ENCODE measurements at regions not wholly inside any gene's neighbourhood (a gene's known extent, or its start where the extent isn't known, plus 50 kb on each side); places are given as distances from the start of the nearest gene placed in this dataset.
A peak's percentile ranks its signal among the peaks of the same experiment; 100 is the strongest.

DNA sequence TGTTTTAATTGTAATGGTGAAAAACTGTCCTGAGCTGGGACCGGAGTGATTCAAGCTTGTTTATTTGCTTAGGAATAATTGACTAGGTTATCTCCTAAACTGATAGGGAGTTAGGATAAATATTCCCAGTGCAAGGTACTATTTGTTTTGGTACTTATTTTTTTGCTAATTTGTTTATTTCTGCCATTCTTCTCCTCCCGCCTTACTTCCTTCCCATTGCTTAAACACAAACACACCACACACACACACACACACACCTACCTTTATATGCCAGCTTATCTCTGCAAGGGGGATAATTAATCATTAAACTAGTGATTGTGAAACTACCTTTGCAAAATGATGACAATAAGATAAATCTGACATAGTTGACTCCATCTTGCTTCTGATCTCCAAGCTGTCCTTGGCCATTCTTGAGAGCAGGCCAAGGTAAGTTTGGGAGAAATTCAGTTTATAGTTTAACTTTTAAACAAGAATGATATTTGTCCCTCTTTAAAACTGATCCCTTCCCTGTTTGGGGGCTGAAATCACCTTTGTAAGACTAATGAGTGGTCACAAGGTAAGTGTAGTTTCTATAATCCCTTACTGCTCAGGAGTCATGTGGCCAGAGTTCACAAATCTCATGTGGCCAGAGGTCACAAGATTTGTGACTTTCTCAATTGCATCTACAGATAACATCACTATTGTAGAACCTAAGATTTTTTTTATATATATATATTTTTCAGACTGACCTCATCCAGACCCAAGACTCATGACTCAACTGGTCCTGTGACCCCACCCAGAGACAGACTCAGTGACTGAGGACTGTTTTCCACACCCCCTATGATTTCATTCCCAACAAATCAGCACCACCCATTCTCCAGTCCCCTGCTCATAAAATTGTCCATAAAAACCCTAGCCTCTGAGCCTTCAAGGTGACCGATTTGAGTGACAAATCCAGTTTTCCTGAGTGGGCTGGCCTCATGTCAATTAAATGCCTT, 83.1 kb upstream of the LRRTM4 start:
- no peak overlapping the region for H3K4me3 ChIP-seq
- no peak for TF ChIP-seq CTCF (IDR thresholded peaks at IDR 0.05)
- ATAC-seq (peak; percentile 27), DNase-seq (no peak)
- intact Hi-C loops (cut with DNase I, micrococcal nuclease) = no loop called here
- H3K9me3 ChIP-seq = no peaks in the 10 kb centered on the region
- no peaks in the 10 kb centered on the region for H3K4me1 ChIP-seq (ENCODE audit: low read depth)
- H3K36me3 ChIP-seq (ENCODE audit: low read depth) = no peaks in the 10 kb centered on the region

DNA sequence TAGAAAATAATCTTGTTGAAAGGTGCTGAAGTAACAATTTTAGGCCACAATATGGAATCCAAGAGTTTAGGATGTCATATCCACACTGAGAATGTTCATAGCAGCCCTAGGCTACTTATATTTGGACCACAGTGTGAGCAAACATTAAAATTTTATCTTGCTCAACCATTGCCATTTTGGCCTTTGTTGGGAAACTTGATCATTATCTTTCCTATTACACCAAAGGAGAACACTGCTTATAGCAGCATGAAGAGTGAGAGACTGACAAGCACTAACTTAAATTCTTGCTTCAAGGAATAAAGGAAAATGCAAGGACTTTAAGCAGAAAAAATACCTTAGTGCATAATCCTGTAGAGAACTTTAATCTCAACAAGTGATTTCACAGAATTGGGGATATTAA, 86.3 kb upstream of the LRRTM4 start:
- Histone ChIP-seq H3K36me3 (ENCODE audit: low read depth) (no peaks in the 10 kb centered on the region), H3K9me3 (no peaks in the 10 kb centered on the region), H3K4me3 (no peak overlapping the region), H3K4me1 (ENCODE audit: low read depth) (no peaks in the 10 kb centered on the region)
- intact Hi-C loops (cut with DNase I, micrococcal nuclease) = no loop called here
- DNase-seq (no peak), ATAC-seq (no peak)
- no peak for TF ChIP-seq CTCF (IDR thresholded peaks at IDR 0.05)

- DNase-seq (no peak), ATAC-seq (no peak)
- H3K36me3 ChIP-seq (ENCODE audit: low read depth) = no peaks in the 10 kb centered on the region
- no peak for TF ChIP-seq CTCF (IDR thresholded peaks at IDR 0.05)
- H3K4me3 ChIP-seq = no peak overlapping the region
- H3K9me3 ChIP-seq = no peaks in the 10 kb centered on the region
- no peaks in the 10 kb centered on the region for H3K4me1 ChIP-seq (ENCODE audit: low read depth)
- intact Hi-C loops (cut with DNase I, micrococcal nuclease) = no loop called here
Observed at GRCh38 chr2:77629539-77629938, 107.4 kb upstream of the LRRTM4 start.

GRCh38 chr2:77631007-77631406, 108.8 kb upstream of the LRRTM4 start:
- TF ChIP-seq CTCF (IDR thresholded peaks at IDR 0.05) = no peak
- no peaks in the 10 kb centered on the region for H3K4me1 ChIP-seq (ENCODE audit: low read depth)
- DNase-seq (no peak), ATAC-seq (no peak)
- no peak overlapping the region for H3K4me3 ChIP-seq
- intact Hi-C loops (cut with DNase I, micrococcal nuclease) = no loop called here
- H3K9me3 ChIP-seq = no peaks in the 10 kb centered on the region
- H3K36me3 ChIP-seq (ENCODE audit: low read depth) = no peaks in the 10 kb centered on the region

GRCh38 chr2:77633601-77634000, 111.4 kb upstream of the LRRTM4 start:
- Histone ChIP-seq H3K36me3 (ENCODE audit: low read depth) (no peaks in the 10 kb centered on the region), H3K4me3 (no peak overlapping the region), H3K4me1 (ENCODE audit: low read depth) (no peaks in the 10 kb centered on the region), H3K9me3 (no peaks in the 10 kb centered on the region)
- intact Hi-C loops (cut with DNase I, micrococcal nuclease) = no loop called here
- TF ChIP-seq CTCF (IDR thresholded peaks at IDR 0.05) = no peak
- no peak for ATAC-seq
- no peak for DNase-seq
